HG02943 (cell line): ENCODE measurements at regions not wholly inside any gene's neighbourhood (a gene's known extent, or its start where the extent isn't known, plus 50 kb on each side); places are given as distances from the start of the nearest gene placed in this dataset.

Experiments
- ATAC-seq: cut with Tn5 transposase; IDR thresholded peaks from one replicate; pipeline ENCODE4 v1.9.1; 2021; ENCODE audit warnings: mild to moderate bottlenecking, low read depth, moderate library complexity; ENCODE audit not compliant: unreplicated experiment

DNA sequence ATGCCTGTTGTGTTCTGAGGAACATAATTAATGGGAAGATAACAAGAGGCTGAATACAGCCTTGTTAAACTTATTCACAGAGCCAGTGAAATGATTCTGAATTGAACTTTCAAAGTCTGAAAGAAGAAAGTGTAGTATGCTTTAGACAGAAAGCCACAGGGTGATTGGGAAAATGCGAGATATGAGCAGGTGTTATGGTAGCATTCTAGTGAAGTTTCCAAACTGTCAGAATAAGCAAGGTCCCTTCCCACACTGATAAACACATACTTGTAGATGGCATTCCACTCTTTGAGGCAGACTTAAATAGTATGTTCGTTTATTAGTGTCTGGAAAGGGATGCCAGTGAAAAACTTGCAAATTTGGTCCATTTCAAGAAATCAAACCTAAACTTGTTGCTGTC lies 70.5 kb upstream of the ITPRID2 start:
- no peak for ATAC-seq

DNA sequence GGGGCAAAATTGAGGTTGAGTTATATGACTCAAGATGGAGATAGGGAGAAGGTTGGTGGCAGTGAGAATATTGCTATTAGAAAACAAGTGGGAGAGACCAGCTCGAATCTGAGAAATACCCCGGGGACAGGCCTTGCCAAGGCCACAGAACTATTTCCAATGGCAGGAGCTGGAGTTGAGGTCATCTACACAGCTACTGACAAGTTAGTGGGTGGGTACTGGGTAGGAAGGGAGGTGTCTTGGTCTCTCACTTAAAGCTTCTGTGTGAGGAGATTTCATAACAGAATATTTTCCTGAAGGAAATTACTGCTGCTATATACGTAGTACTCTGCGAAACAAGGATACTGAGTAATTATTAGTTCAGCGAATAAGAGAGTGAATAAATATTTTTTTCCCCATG lies 69.4 kb upstream of the ITPRID2 start:
- ATAC-seq, result no peak

DNA sequence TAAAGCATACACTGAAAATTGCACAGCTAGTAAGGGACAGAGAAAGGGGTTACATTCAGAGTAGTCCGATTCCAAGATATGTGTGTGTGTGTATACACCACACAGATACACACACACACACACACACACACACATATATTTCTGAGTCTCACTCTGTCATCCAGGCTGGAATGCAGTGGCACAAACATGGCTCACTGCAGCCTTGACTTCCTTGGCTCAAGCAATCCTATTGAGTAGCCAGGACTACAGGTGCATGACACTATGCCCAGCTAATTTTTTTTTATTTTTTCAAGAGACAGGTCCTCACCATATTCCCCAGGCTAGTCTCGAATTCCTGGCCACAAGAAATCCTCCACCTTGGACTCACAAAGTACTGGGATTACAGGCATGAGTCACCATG lies 68.1 kb upstream of the ITPRID2 start:
- ATAC-seq, result no peak

DNA sequence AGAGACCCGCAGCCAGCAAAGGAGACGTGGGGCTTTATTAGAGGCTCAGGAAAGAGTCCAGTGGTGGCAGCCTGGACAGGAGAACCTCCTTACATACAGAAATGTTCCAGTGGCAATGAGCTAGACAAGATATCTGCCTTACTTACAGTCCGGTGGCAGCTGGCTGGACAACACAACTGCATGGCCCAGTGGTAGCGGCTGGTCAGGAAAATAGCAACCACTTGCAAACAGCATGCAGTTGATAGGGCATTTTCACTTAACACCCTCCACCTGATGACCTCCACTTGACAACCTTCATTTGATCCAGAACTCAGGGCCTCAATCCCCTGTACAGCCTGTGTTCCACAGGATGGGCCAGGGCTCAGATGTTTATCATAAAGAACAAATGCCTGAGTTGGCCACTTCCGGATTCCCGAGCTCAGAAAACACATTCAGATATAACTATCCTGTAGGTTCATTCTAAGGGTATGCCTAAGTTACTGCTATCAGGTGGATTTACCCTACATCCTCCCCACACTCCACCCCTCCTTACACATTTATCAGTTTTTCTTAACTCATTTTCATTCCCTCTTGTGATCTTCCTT lies 63.3 kb upstream of the ITPRID2 start:
- no peak for ATAC-seq

DNA sequence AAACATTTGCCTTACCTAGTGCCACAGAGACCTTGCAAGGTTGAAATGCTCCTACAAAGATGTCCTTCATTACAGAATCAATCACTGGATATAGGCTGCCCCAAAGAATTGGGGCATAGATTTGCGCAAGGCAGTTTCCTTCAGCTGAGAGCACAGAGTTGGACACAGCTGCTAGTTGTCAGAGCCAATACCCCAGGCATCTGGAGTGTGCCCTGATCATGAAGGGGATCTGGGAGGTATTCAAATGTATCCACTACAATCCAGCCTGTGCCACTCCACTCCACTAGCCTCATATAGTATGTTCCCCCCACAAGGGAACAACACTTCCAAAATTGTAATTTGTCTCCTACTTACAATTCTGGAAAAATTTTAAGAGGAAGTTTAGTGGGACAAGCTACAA lies 62.3 kb upstream of the ITPRID2 start:
- no peak for ATAC-seq

DNA sequence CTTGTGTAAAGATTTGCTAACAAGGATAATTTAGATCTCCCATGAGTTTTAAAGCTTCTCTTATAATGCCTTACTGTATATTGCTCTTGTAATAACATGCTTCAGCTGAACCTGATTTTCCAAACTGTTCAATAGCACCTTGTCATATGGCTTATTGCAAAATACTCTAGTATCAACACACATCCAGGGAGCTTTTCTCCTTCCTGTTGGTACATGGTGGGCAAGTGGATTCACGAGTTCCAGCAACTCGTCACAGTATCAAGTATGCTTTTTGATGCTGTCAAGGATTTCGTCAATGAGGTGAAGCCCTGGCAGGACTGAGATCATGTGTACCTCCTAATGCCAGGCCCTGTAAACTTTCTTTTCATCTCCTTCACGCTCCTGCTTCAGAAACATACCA lies 59.5 kb upstream of the ITPRID2 start:
- no peak for ATAC-seq

DNA sequence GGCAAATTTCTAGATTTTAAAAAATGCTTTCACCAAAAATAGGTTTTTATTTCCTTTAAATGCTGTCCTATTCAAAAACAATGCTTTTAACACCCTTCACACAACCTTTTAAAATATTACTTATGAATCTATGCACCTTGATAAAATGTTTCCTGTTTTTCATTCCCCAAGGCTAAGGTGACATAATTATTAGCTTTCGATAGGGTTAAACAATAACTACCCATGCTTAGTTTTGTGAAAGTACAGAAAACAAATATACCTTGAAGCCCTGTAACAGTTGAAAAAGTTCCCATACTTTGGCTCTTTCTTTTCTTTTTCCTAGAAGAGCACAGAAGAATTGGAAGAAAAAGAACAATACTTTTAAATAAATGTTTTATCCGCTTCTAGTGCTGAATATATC lies 54.9 kb upstream of the ITPRID2 start:
- ATAC-seq, result peak; percentile 87

DNA sequence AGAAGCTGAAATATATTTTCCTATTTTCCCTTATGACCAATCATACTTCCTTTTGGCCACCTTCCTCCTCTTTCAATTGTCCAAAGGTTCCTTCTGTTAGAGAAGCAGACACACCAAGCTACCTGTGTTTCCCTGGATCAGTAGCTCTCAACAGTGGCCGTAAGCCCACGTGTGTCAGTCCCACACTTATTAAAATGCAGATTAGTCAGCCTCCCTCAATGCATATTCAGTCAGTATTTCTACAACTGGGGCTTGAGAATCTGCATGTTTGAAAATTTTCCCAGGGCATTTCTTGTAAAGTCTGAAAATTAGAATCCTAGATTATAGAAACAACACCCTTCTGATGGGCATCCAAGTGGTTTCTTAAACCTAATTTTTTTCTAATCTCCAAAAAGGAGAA lies 54.0 kb upstream of the ITPRID2 start:
- no peak for ATAC-seq

DNA sequence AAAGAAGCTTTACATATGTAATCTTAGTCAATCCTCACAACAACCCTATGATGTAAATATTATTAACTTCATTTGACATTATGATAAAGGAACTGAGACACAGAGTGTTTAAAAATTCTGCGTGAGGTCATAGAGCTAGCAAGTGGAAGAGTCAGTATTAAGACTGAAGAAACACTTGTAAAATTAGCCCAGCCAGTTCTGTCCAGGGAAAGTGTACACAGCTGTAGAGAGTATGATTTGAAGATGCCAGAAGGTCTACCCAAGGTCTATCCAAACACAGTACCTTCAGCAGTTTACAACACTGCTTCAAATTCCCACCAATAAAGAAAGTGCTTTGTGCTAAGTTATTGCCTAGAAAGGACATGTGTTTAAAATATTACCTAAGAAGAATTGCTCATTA lies 51.7 kb upstream of the ITPRID2 start:
- ATAC-seq, result no peak

DNA sequence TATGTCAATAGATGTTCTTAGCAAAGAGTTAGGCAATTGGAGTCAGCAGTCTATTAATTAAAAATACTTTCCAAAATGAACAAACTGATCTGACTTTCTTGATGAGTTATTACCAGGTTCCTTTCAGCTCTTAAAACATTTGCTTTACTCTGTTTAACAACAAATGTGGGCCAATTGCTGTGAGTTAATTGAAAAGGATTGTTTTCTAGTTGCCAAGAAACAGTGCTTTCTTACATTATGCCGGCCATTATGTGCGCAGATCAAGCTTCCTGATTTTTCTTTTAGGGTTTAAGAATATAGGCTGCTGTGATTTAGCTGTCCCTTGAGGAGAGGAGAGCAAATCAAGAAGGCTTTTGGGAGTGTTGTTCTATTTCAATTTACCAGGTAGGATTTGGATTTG lies 50.5 kb upstream of the ITPRID2 start:
- no peak for ATAC-seq
